GM12878 (cell line): ENCODE measurements at regions not wholly inside any gene's neighbourhood (a gene's known extent, or its start where the extent isn't known, plus 50 kb on each side); places are given as distances from the start of the nearest gene placed in this dataset.

ENCODE experiments used
- ATAC-seq: fragments of 200-7000 bp; cut with Tn5 transposase; 3 replicates; pipeline ENCODE4 v1.9.1; 2020; ENCODE audit warnings: mild to moderate bottlenecking, moderate library complexity
- BruUV-seq: library from RNA; stranded (reverse); fragments of 400-500 nt; replicated peaks from 2 replicates; lab custom pipeline; 2021; lab: Mats Ljungman, UMichigan
- CTCF ChIA-PET: fragments of 300-600 bp; sonication (Branson Sonifier 250); formaldehyde crosslinking; extraction: SDS; loops from one replicate; lab custom pipeline; 2021; ENCODE audit warnings: inconsistent platforms; lab: Yijun Ruan, JAX
- POLR2A ChIA-PET: fragments of 350-600 bp; formaldehyde crosslinking; extraction: SDS; loops from one replicate; lab custom pipeline; 2021; ENCODE audit warnings: inconsistent platforms; lab: Charles Lee
- RAD21 ChIA-PET: fragments of 300-600 bp; sonication (Branson Sonifier 250); formaldehyde crosslinking; loops from one replicate; lab custom pipeline; 2023; ENCODE audit warnings: antibody characterized with exemption; ENCODE audit not compliant: unreplicated experiment; lab: Charles Lee
- SMC1A ChIA-PET: fragments of 300-600 bp; sonication (Branson Sonifier 250); formaldehyde crosslinking; loops from one replicate; lab custom pipeline; 2023; ENCODE audit not compliant: unreplicated experiment, uncharacterized antibody; lab: Charles Lee
- DNase-seq: peaks from one replicate; pipeline ENCODE4 v3.0.0-alpha.2; 2011; ENCODE audit warnings: low read depth, low spot score
- FAIRE-seq: peaks from 3 replicates; lab custom pipeline; 2011; peaks lifted over from hg19 to GRCh38; lab: Jason Lieb, UNC
- H2AFZ ChIP-seq: 2 replicates; pipeline ENCODE4 v1.6.0; 2011; ENCODE audit warnings: low read depth, low read length, control low read depth; ENCODE audit not compliant: control insufficient read depth
- H3K27ac ChIP-seq: 2 replicates; pipeline ENCODE4 v1.5.1; 2011; ENCODE audit warnings: control low read depth; ENCODE audit not compliant: control insufficient read depth, insufficient read depth
- H3K27me3 ChIP-seq, 2 experiments: replicated peaks in 1 of 2; 2 replicates each; pipeline versions ENCODE4 v1.6.0 to v1.6.1; 2011; ENCODE audit warnings: low read length in 1 of 2; ENCODE audit not compliant: control insufficient read depth in 2 of 2, insufficient read depth in 2 of 2
- H3K36me3 ChIP-seq, 2 experiments: 2 replicates each; pipeline ENCODE4 v1.5.1; 2011; ENCODE audit warnings: low read length in 1 of 2; ENCODE audit not compliant: control insufficient read depth in 2 of 2, insufficient read depth in 2 of 2
- H3K4me1 ChIP-seq: 2 replicates; pipeline ENCODE4 v1.6.1; 2011; ENCODE audit warnings: mild to moderate bottlenecking, low read length, moderate library complexity, mixed read lengths; ENCODE audit not compliant: control insufficient read depth, insufficient read depth
- H3K4me2 ChIP-seq: 2 replicates; pipeline ENCODE4 v1.6.0; 2011; ENCODE audit warnings: control low read depth; ENCODE audit not compliant: control insufficient read depth, insufficient read depth
- H3K4me3 ChIP-seq: fragments of 200-600 bp; sonication (generic); 2 replicates; pipeline ENCODE4 v1.5.1; 2016
- H3K79me2 ChIP-seq: 2 replicates; pipeline ENCODE4 v1.6.0; 2011; ENCODE audit warnings: low read length; ENCODE audit not compliant: control insufficient read depth, insufficient read depth
- H3K9ac ChIP-seq: 2 replicates; pipeline ENCODE4 v1.8.0; 2011; ENCODE audit warnings: low read length, control low read depth, mixed read lengths; ENCODE audit not compliant: control insufficient read depth, insufficient read depth
- H3K9me3 ChIP-seq: replicated peaks from 3 replicates; pipeline ENCODE4 v1.5.1; 2011; ENCODE audit warnings: mild to moderate bottlenecking, low read length; ENCODE audit not compliant: control insufficient read depth, insufficient read depth
- H4K20me1 ChIP-seq: 2 replicates; pipeline ENCODE4 v1.6.0; 2011; ENCODE audit not compliant: control insufficient read depth, insufficient read depth
- IKZF1 ChIP-seq: fragments of 450-650 bp; conservative IDR thresholded peaks from 2 replicates; pipeline ENCODE4 v1.6.1; 2017; ENCODE audit warnings: antibody characterized with exemption, mild to moderate bottlenecking
- IRF4 ChIP-seq: IDR thresholded peaks from 2 replicates; pipeline ENCODE4 v1.6.1; 2011; ENCODE audit warnings: low read depth, low read length
- IRF5 ChIP-seq: fragments of 450-650 bp; IDR thresholded peaks from 2 replicates; pipeline ENCODE4 v1.6.1; 2017; ENCODE audit warnings: borderline replicate concordance
- KDM1A ChIP-seq: fragments of 200-600 bp; sonication (generic); IDR thresholded peaks from 2 replicates; pipeline ENCODE4 v1.6.1; 2016; ENCODE audit warnings: borderline replicate concordance
- RBBP5 ChIP-seq: fragments of 200-600 bp; sonication (generic); conservative IDR thresholded peaks from 2 replicates; pipeline ENCODE4 v1.6.1; 2016
- SIN3A ChIP-seq: IDR thresholded peaks from 2 replicates; pipeline ENCODE4 v1.6.1; 2012; ENCODE audit warnings: low read depth, low read length, improper control_type of control experiment
- ZNF622 ChIP-seq: fragments of 450-650 bp; IDR thresholded peaks from 2 replicates; pipeline ENCODE4 v1.6.1; 2017; ENCODE audit warnings: mild to moderate bottlenecking, inconsistent platforms
- WGBS: methylation state at CpG from one replicate; pipeline ENCODE4 v1.1.6; 2016; ENCODE audit warnings: low lambda C conversion rate; ENCODE audit not compliant: insufficient replicate concordance, insufficient coverage; ENCODE audit errors: missing lambda C conversion rate; 5-methylcytosine and 5-hydroxymethylcytosine counted together
- in situ Hi-C: fragments of 300-500 bp; cut with MboI; formaldehyde crosslinking; loops from 9 replicates; pipeline ENCODE4 v1.14.3; 2018; ENCODE audit warnings: mixed read lengths
- intact Hi-C: fragments of 100-400 bp; cut with micrococcal nuclease; formaldehyde crosslinking; loops from one replicate; pipeline ENCODE4 v1.14.2; 2022; ENCODE audit not compliant: unreplicated experiment
- TF ChIP-seq, protein P1 (sequence below): fragments of 450-650 bp; IDR thresholded peaks from 2 replicates; pipeline ENCODE4 v1.6.1; 2018; ENCODE audit warnings: borderline replicate concordance, mild to moderate bottlenecking; ENCODE audit not compliant: partially characterized antibody

DNA sequence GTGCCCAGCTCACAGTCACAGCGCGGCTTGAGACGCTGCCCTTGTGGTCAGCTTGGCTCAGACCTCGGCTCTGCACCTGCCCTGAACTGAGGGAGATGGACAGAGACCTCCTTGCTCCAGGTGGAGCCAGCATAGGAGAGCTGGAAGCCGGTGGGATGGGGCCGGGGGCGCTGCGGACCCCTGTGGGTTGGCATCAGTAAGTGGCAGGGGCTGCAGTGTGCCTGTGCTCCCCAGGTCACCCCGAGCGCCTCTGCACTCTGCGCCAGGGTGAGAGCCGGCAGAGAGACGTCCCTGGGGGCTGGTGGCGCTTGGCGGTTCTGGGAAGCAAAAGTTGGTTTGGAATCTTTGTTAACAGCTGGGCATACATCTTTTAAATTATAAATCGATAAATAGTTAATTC is 105.6 kb upstream of the TTC34 start:
- BruUV-seq, result no TSS peak
- Histone ChIP-seq H3K79me2 (no peaks in the 10 kb centered on the region), H3K27me3 (no peaks in the 10 kb centered on the region), H3K4me3 (no peak overlapping the region), H2AFZ (no peak overlapping the region), H3K4me1 (no peaks in the 10 kb centered on the region), H4K20me1 (no peaks in the 10 kb centered on the region), H3K36me3 (no peaks in the 10 kb centered on the region), H3K9me3 (no peaks in the 10 kb centered on the region; the same call in 2 of the 3 replicates), H3K4me2 (no peak overlapping the region), H3K9ac (no peak overlapping the region), H3K27ac (no peak overlapping the region)
- in situ Hi-C loops, result no loop called here
- ChIA-PET POLR2A (no interaction called here), SMC1A (no interaction called here), RAD21 (no interaction called here), CTCF (no interaction called here)
- FAIRE-seq (no peak), DNase-seq (no peak), ATAC-seq (no peak)
- TF ChIP-seq KDM1A (no peak), IKZF1 (no peak), RBBP5 (no peak), IRF5 (no peak), IRF4 (no peak), SIN3A (no peak), ZNF622 (no peak)
- TF ChIP-seq, protein P1, sequence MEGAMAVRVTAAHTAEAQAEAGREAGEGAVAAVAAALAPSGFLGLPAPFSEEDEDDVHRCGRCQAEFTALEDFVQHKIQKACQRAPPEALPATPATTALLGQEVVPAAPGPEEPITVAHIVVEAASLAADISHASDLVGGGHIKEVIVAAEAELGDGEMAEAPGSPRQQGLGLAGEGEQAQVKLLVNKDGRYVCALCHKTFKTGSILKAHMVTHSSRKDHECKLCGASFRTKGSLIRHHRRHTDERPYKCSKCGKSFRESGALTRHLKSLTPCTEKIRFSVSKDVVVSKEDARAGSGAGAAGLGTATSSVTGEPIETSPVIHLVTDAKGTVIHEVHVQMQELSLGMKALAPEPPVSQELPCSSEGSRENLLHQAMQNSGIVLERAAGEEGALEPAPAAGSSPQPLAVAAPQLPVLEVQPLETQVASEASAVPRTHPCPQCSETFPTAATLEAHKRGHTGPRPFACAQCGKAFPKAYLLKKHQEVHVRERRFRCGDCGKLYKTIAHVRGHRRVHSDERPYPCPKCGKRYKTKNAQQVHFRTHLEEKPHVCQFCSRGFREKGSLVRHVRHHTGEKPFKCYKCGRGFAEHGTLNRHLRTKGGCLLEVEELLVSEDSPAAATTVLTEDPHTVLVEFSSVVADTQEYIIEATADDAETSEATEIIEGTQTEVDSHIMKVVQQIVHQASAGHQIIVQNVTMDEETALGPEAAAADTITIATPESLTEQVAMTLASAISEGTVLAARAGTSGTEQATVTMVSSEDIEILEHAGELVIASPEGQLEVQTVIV, result no peak
- WGBS, result 54% methylated on average over 16 of the region's 16 CpGs
- intact Hi-C loops, result no loop called here
